ENCODE measurements at regions not wholly inside any gene's neighbourhood (a gene's known extent, or its start where the extent isn't known, plus 50 kb on each side); places are given as distances from the start of the nearest gene placed in this dataset.

- TF ChIP-seq, protein P1, sequence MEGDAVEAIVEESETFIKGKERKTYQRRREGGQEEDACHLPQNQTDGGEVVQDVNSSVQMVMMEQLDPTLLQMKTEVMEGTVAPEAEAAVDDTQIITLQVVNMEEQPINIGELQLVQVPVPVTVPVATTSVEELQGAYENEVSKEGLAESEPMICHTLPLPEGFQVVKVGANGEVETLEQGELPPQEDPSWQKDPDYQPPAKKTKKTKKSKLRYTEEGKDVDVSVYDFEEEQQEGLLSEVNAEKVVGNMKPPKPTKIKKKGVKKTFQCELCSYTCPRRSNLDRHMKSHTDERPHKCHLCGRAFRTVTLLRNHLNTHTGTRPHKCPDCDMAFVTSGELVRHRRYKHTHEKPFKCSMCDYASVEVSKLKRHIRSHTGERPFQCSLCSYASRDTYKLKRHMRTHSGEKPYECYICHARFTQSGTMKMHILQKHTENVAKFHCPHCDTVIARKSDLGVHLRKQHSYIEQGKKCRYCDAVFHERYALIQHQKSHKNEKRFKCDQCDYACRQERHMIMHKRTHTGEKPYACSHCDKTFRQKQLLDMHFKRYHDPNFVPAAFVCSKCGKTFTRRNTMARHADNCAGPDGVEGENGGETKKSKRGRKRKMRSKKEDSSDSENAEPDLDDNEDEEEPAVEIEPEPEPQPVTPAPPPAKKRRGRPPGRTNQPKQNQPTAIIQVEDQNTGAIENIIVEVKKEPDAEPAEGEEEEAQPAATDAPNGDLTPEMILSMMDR (IDR thresholded peaks at IDR 0.05 in 2 of 3, conservative IDR thresholded peaks at IDR 0.05 in 1 of 3; ENCODE audit: borderline replicate concordance in 1 of 3, insufficient read depth in 1 of 3, low read depth in 2 of 3, low read length in 2 of 3), result no peak
- no peak for TF ChIP-seq POLR2A (IDR thresholded peaks at IDR 0.05; ENCODE audit: borderline replicate concordance, extremely low read depth, insufficient read depth, insufficient read length)
- TF ChIP-seq EZH2 (IDR thresholded peaks at IDR 0.05), result no peak
- TF ChIP-seq YY1 (IDR thresholded peaks at IDR 0.05; ENCODE audit: extremely low read depth, insufficient replicate concordance, low read depth, low read length), result no peak
- TF ChIP-seq ZNF274 (IDR thresholded peaks at IDR 0.05; ENCODE audit: low read depth, low read length), result no peak
Observed at GRCh38 chr16:35249051-35249450, 1789.6 kb downstream of the TP53TG3F start.

Measured in HCT116 (cell line).